Gastroesophageal sphincter (tissue), 4 donors: ENCODE measurements at regions not wholly inside any gene's neighbourhood (a gene's known extent, or its start where the extent isn't known, plus 50 kb on each side); places are given as distances from the start of the nearest gene placed in this dataset.

Experiments
- ATAC-seq: fragments of 150-250 bp; one replicate; pipeline ENCODE4 v1.9.1; 2016; ENCODE audit warnings: mild to moderate bottlenecking, moderate library complexity
- H3K27ac ChIP-seq, 4 donors: fragments of 200-600 bp; sonication (generic) in 3 of 4; 1 replicate in 3 of 4; 2 replicates in 1 of 4; pipeline ENCODE4 v1.5.1; 2016 to 2019
- H3K27me3 ChIP-seq: fragments of 200-600 bp; sonication (generic); one replicate; pipeline ENCODE4 v1.5.1; 2019
- H3K36me3 ChIP-seq, 2 donors: fragments of 200-600 bp; sonication (generic); one replicate each; pipeline ENCODE4 v1.5.1; 2019; ENCODE audit warnings: control low read depth in 1 of 2
- H3K4me1 ChIP-seq, 3 donors: fragments of 200-600 bp; sonication (generic); 1 replicate in 2 of 3; 2 replicates in 1 of 3; pipeline ENCODE4 v1.5.1; 2016 to 2019; ENCODE audit warnings: control low read depth in 2 of 3
- H3K4me3 ChIP-seq, 2 donors: fragments of 200-600 bp; sonication (generic); one replicate each; pipeline ENCODE4 v1.5.1; 2019; ENCODE audit warnings: mild to moderate bottlenecking in 1 of 2, moderate library complexity in 1 of 2
- H3K9me3 ChIP-seq, 3 donors: fragments of 200-600 bp; sonication (generic); one replicate each; pipeline ENCODE4 v1.5.1; 2017 to 2019; ENCODE audit warnings: control low read depth in 2 of 3
- EP300 ChIP-seq: sonication (generic); formaldehyde crosslinking; IDR thresholded peaks from one replicate; pipeline ENCODE4 v1.6.1; 2017; ENCODE audit warnings: antibody characterized with exemption, mild to moderate bottlenecking
- POLR2A ChIP-seq, 2 donors: fragments of 450-650 bp; IDR thresholded peaks; one replicate each; pipeline ENCODE4 v1.6.1; 2017; ENCODE audit warnings: antibody characterized with exemption in 2 of 2, mild to moderate bottlenecking in 2 of 2, moderate library complexity in 1 of 2
- POLR2AphosphoS5 ChIP-seq: sonication (generic); formaldehyde crosslinking; IDR thresholded peaks from one replicate; pipeline ENCODE4 v1.6.1; 2017; ENCODE audit warnings: antibody characterized with exemption
- WGBS, 2 donors: methylation state at CpG; one replicate each; pipeline ENCODE4 v1.1.5; 2018; ENCODE audit warnings: low coverage in 1 of 2; 5-methylcytosine and 5-hydroxymethylcytosine counted together
- TF ChIP-seq, protein P1 (sequence below), 4 experiments: fragments of 200-600 bp in 2 of 4; fragments of 450-650 bp in 2 of 4; sonication (generic) in 1 of 4; IDR thresholded peaks; one replicate each; pipeline ENCODE4 v1.5.1; 2017 to 2019; ENCODE audit warnings: antibody characterized with exemption in 4 of 4, mild to moderate bottlenecking in 2 of 4, moderate library complexity in 2 of 4

DNA sequence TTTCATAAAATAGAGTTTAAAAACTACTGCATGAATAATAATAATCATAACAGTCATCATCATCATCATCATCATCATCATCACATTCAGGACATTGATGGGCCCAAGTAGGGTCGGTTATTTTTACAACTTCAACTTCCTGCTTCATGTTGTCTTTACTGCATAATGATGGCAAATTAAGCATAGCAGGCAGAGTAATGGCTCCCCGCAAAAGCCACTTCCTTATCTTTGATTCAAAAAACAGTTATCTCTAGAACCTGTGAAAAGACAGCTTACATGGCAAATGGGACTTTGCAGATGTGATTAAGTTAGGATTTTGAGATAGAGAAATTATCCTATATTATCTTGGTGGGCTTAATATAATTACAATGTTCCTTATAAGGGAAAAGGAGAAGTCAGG lies 792.9 kb downstream of the LIG4 start:
- H3K36me3 ChIP-seq: no peaks in the 10 kb centered on the region
- H3K4me3 ChIP-seq: no peak overlapping the region
- ATAC-seq: no peak
- no peaks in the 10 kb centered on the region for H3K4me1 ChIP-seq
- no peaks in the 10 kb centered on the region for H3K27me3 ChIP-seq
- 60% methylated on average over 2 of the region's 2 CpGs; no CpG with 5 or more reads in 1 of the 2 donors for WGBS, 2 donors
- H3K27ac ChIP-seq: no peak overlapping the region
- TF ChIP-seq POLR2AphosphoS5 (no peak), POLR2A (IDR thresholded peaks at IDR 0.05) (no peak), EP300 (no peak)
- TF ChIP-seq, protein P1, sequence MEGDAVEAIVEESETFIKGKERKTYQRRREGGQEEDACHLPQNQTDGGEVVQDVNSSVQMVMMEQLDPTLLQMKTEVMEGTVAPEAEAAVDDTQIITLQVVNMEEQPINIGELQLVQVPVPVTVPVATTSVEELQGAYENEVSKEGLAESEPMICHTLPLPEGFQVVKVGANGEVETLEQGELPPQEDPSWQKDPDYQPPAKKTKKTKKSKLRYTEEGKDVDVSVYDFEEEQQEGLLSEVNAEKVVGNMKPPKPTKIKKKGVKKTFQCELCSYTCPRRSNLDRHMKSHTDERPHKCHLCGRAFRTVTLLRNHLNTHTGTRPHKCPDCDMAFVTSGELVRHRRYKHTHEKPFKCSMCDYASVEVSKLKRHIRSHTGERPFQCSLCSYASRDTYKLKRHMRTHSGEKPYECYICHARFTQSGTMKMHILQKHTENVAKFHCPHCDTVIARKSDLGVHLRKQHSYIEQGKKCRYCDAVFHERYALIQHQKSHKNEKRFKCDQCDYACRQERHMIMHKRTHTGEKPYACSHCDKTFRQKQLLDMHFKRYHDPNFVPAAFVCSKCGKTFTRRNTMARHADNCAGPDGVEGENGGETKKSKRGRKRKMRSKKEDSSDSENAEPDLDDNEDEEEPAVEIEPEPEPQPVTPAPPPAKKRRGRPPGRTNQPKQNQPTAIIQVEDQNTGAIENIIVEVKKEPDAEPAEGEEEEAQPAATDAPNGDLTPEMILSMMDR (IDR thresholded peaks at IDR 0.05): no peak
- peaks cover 0 to 7% (median 0%) of the 10 kb centered on the region in 3 donors for H3K9me3 ChIP-seq

DNA sequence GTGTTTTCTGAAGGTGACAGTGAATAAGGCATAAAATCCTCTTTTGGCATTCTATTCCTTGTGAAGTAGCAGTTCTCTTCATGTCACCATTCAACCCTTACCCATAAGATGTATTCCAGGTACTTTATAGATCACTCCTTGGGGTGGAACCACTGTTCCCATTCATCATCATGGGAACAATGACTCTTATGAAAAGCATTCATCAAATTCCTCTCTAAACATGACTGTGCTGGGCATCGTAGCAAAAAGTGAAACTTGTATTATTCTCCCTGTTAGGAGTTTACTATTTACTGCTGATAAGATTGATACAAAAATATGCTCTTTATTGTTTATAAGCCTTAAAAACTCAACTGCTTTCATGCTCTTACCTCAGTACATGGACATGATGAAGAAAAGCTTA lies 793.4 kb downstream of the LIG4 start:
- 73 to 88% methylated on average over 1 of the region's 1 CpG for WGBS, 2 donors
- ATAC-seq: no peak
- H3K27ac ChIP-seq: no peak overlapping the region

DNA sequence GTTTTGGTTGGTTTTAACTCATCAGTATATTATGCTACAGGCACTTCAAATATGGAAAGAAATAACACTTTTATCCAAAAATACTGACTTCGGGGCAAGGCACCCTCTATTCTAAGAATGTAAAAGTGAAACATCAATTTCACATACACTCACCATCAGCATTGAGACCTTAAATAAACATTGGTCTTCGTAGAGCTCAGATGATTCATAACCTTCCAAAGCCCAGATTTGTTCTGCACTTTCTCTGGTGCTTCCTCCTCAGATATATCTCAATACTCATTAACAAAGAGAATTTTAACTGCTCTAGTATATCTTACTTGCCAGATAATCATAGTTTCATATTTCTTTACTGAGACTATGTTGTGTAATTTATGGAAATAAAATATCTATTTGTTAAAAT lies 794.3 kb downstream of the LIG4 start:
- no peak for ATAC-seq
- no peaks in the 10 kb centered on the region for H3K4me1 ChIP-seq
- H3K9me3 ChIP-seq: peaks cover 0 to 7% (median 0%) of the 10 kb centered on the region in 3 donors
- no peaks in the 10 kb centered on the region for H3K36me3 ChIP-seq
- H3K27ac ChIP-seq: no peak overlapping the region
- WGBS, 2 donors: 27 to 32% methylated on average over 2 of the region's 2 CpGs
- TF ChIP-seq, protein P1 (IDR thresholded peaks at IDR 0.05): no peak
- TF ChIP-seq POLR2AphosphoS5: no peak
- no peak for TF ChIP-seq POLR2A (IDR thresholded peaks at IDR 0.05)
- TF ChIP-seq EP300: no peak
- no peaks in the 10 kb centered on the region for H3K27me3 ChIP-seq
- H3K4me3 ChIP-seq: no peak overlapping the region

More for the DNA sequence above, 793.4 kb downstream of the LIG4 start:
- H3K36me3 ChIP-seq: no peaks in the 10 kb centered on the region
- no peak for TF ChIP-seq POLR2AphosphoS5
- no peak for TF ChIP-seq POLR2A (IDR thresholded peaks at IDR 0.05)
- no peak for TF ChIP-seq EP300
- TF ChIP-seq, protein P1 (IDR thresholded peaks at IDR 0.05): no peak
- no peak overlapping the region for H3K4me3 ChIP-seq
- H3K9me3 ChIP-seq: peaks cover 0 to 7% (median 0%) of the 10 kb centered on the region in 3 donors
- H3K27me3 ChIP-seq: no peaks in the 10 kb centered on the region
- no peaks in the 10 kb centered on the region for H3K4me1 ChIP-seq

DNA sequence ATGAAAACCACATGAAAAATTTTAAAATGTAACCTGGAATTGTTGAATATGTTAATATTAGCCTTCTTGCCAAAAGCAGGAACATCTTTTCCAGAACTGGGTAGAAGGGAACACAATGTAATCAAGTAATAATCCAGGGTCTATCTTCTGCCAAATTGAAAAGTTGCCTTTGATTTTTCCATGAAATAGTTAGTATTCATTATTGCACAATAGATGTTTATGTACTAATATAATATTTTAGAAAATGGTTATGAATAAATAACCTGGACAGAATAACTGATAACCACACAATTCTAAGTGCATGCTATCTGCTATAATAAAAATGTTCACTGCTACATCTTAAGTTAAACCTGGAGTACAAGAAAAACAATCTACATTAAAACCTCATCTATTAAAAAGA lies 802.3 kb downstream of the LIG4 start:
- ATAC-seq: no peak
- no peak for TF ChIP-seq EP300
- TF ChIP-seq, protein P1 (IDR thresholded peaks at IDR 0.05): no peak
- no peak for TF ChIP-seq POLR2A (IDR thresholded peaks at IDR 0.05)
- no peak for TF ChIP-seq POLR2AphosphoS5
- Histone ChIP-seq H3K9me3 (no peaks in the 10 kb centered on the region), H3K4me1 (no peaks in the 10 kb centered on the region), H3K27me3 (no peaks in the 10 kb centered on the region), H3K36me3 (no peaks in the 10 kb centered on the region), H3K27ac (no peak overlapping the region), H3K4me3 (no peak overlapping the region)

DNA sequence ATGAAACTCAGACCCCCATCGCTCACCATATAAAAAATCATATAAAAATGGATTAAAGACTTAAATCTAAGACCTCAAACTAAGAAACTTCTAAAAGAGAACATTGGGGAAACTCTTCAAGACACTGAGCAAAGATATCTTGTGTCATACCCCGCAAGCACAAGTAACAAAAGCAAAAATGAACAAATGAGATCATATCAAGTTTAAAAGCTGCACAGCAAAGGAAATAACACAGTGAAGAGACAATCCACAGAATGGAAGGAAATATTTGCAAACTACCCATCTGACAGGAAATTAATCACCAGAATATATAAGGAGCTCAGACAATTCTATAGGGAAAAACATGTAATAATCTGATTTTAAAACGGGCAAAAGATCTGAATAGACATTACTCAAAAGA lies 808.3 kb downstream of the LIG4 start:
- TF ChIP-seq POLR2A (IDR thresholded peaks at IDR 0.05) (no peak), POLR2AphosphoS5 (no peak)
- Histone ChIP-seq H3K27me3 (no peaks in the 10 kb centered on the region), H3K4me1 (no peaks in the 10 kb centered on the region), H3K4me3 (no peak overlapping the region), H3K9me3 (peaks cover 0 to 7% (median 0%) of the 10 kb centered on the region in 3 donors), H3K27ac (no peak overlapping the region), H3K36me3 (no peaks in the 10 kb centered on the region)
- 62 to 85% methylated on average over 3 of the region's 3 CpGs for WGBS, 2 donors
- ATAC-seq: no peak
